Esophagus (tissue), 2 donors: ENCODE measurements at regions not wholly inside any gene's neighbourhood (a gene's known extent, or its start where the extent isn't known, plus 50 kb on each side); places are given as distances from the start of the nearest gene placed in this dataset.
"Not testable (repeated sequence)": the region's sequence is repeated elsewhere in the genome, so short reads cannot be mapped to it uniquely, and the experiment has no call there.

ENCODE experiments used
- H3K27ac ChIP-seq, 2 donors: one replicate each; pipeline ENCODE4 v1.5.1; 2013; ENCODE audit warnings: low read depth in 2 of 2, mild to moderate bottlenecking in 2 of 2, inconsistent platforms in 1 of 2, low read length in 1 of 2, moderate library complexity in 1 of 2
- H3K27me3 ChIP-seq, 2 donors: one replicate each; pipeline ENCODE4 v1.6.1; 2013; ENCODE audit warnings: low read length in 2 of 2, control low read depth in 1 of 2, mild to moderate bottlenecking in 1 of 2; ENCODE audit not compliant: insufficient read depth in 2 of 2, control insufficient read depth in 1 of 2
- H3K36me3 ChIP-seq, 2 donors: one replicate each; pipeline ENCODE4 v1.6.1; 2013; ENCODE audit warnings: low read length in 1 of 2; ENCODE audit not compliant: control insufficient read depth in 2 of 2, insufficient read depth in 2 of 2
- H3K4me1 ChIP-seq, 2 donors: one replicate each; pipeline ENCODE4 v1.6.1; 2013; ENCODE audit warnings: low read length in 1 of 2; ENCODE audit not compliant: control insufficient read depth in 2 of 2, insufficient read depth in 2 of 2
- H3K4me3 ChIP-seq, 2 donors: one replicate each; pipeline ENCODE4 v1.5.1; 2013; ENCODE audit warnings: low read length in 2 of 2, mild to moderate bottlenecking in 2 of 2, low read depth in 1 of 2, moderate library complexity in 1 of 2
- H3K9me3 ChIP-seq, 2 donors: one replicate each; pipeline ENCODE4 v1.6.1; 2013; ENCODE audit warnings: mild to moderate bottlenecking in 2 of 2, low read depth in 1 of 2, low read length in 1 of 2, moderate library complexity in 1 of 2; ENCODE audit not compliant: control insufficient read depth in 2 of 2, insufficient read depth in 1 of 2
- WGBS, 2 donors: extraction: QIAGEN DNeasy Blood & Tissue Kit; methylation state at CpG; one replicate each; pipeline ENCODE4 v1.1.7; 2013; 5-methylcytosine and 5-hydroxymethylcytosine counted together
- donor health status: healthy with polysubstance abuse.
- donor health status: Bipolar disorder and iron deficiency.

- 89 to 93% methylated on average over 1 of the region's 1 CpG for WGBS, 2 donors
- no peaks in the 10 kb centered on the region for H3K9me3 ChIP-seq
- no peaks in the 10 kb centered on the region for H3K36me3 ChIP-seq
- no peak overlapping the region for H3K27ac ChIP-seq
- H3K27me3 ChIP-seq: no peaks in the 10 kb centered on the region
- H3K4me3 ChIP-seq: no peak overlapping the region
- H3K4me1 ChIP-seq: no peaks in the 10 kb centered on the region
Measured at GRCh38 chr5:173490681-173491080, 125.8 kb downstream of the BOD1 start.

GRCh38 chr5:173488144-173488543 lies 128.3 kb downstream of the BOD1 start:
- no peak overlapping the region for H3K4me3 ChIP-seq
- H3K4me1 ChIP-seq: no peaks in the 10 kb centered on the region
- 49 to 53% methylated on average over 5 of the region's 5 CpGs for WGBS, 2 donors
- H3K27ac ChIP-seq: no peak overlapping the region
- H3K9me3 ChIP-seq: no peaks in the 10 kb centered on the region
- H3K27me3 ChIP-seq: no peaks in the 10 kb centered on the region
- no peaks in the 10 kb centered on the region for H3K36me3 ChIP-seq

- H3K36me3 ChIP-seq: no peaks in the 10 kb centered on the region
- H3K27me3 ChIP-seq: no peaks in the 10 kb centered on the region
Measured at GRCh38 chr5:173487300-173487699, 129.2 kb downstream of the BOD1 start.

GRCh38 chr5:173486355-173487225 lies 129.9 kb downstream of the BOD1 start:
- Histone ChIP-seq H3K27me3 (no peaks in the 10 kb centered on the region), H3K27ac (no peak overlapping the region)
- 64 to 72% methylated on average over 6 of the region's 6 CpGs for WGBS, 2 donors

More at GRCh38 chr5:173487300-173487699, 129.2 kb downstream of the BOD1 start:
- H3K9me3 ChIP-seq: no peaks in the 10 kb centered on the region
- no peaks in the 10 kb centered on the region for H3K4me1 ChIP-seq
- no peak overlapping the region for H3K4me3 ChIP-seq
- WGBS, 2 donors: 78 to 82% methylated on average over 1 of the region's 1 CpG
- no peak overlapping the region for H3K27ac ChIP-seq

GRCh38 chr5:173484569-173484968 lies 131.9 kb downstream of the BOD1 start:
- WGBS, 2 donors: 77 to 85% methylated on average over 10 of the region's 10 CpGs
- H3K36me3 ChIP-seq: no peaks in the 10 kb centered on the region
- no peaks in the 10 kb centered on the region for H3K9me3 ChIP-seq
- no peak overlapping the region for H3K27ac ChIP-seq
- no peak overlapping the region for H3K4me3 ChIP-seq
- no peaks in the 10 kb centered on the region for H3K4me1 ChIP-seq
- H3K27me3 ChIP-seq: no peaks in the 10 kb centered on the region

More at GRCh38 chr5:173486355-173487225, 129.9 kb downstream of the BOD1 start:
- no peak overlapping the region for H3K4me3 ChIP-seq
- H3K36me3 ChIP-seq: no peaks in the 10 kb centered on the region
- no peaks in the 10 kb centered on the region for H3K4me1 ChIP-seq
- H3K9me3 ChIP-seq: no peaks in the 10 kb centered on the region

GRCh38 chr5:173483599-173483998 lies 132.9 kb downstream of the BOD1 start:
- H3K27ac ChIP-seq: peak overlapping the region in 1 of 2 donors; percentile 47
- not testable (repeated sequence) for H3K4me1 ChIP-seq, H3K9me3 ChIP-seq

GRCh38 chr5:173483160-173483559 lies 133.3 kb downstream of the BOD1 start:
- H3K9me3 ChIP-seq: no peaks in the 10 kb centered on the region
- H3K4me1 ChIP-seq: no peaks in the 10 kb centered on the region
- WGBS, 2 donors: 85 to 87% methylated on average over 4 of the region's 4 CpGs
- H3K36me3 ChIP-seq: no peaks in the 10 kb centered on the region
- no peak overlapping the region for H3K4me3 ChIP-seq
- H3K27ac ChIP-seq: peak overlapping the region; percentile 1 to 47
- H3K27me3 ChIP-seq: no peaks in the 10 kb centered on the region

More at GRCh38 chr5:173483599-173483998, 132.9 kb downstream of the BOD1 start:
- not testable (repeated sequence) for H3K36me3 ChIP-seq, H3K4me3 ChIP-seq, H3K27me3 ChIP-seq
- WGBS, 2 donors: 71 to 74% methylated on average over 3 of the region's 3 CpGs

- no peak overlapping the region for H3K4me3 ChIP-seq
- H3K27me3 ChIP-seq: no peaks in the 10 kb centered on the region
- H3K36me3 ChIP-seq: no peaks in the 10 kb centered on the region
- H3K27ac ChIP-seq: no peak overlapping the region
- H3K4me1 ChIP-seq: no peaks in the 10 kb centered on the region
- no peaks in the 10 kb centered on the region for H3K9me3 ChIP-seq
- 65 to 67% methylated on average over 5 of the region's 5 CpGs for WGBS, 2 donors
Measured at GRCh38 chr5:173481821-173482220, 134.6 kb downstream of the BOD1 start.

- Histone ChIP-seq H3K27me3 (no peaks in the 10 kb centered on the region), H3K36me3 (no peaks in the 10 kb centered on the region), H3K4me3 (no peak overlapping the region), H3K9me3 (no peaks in the 10 kb centered on the region), H3K4me1 (no peaks in the 10 kb centered on the region), H3K27ac (no peak overlapping the region)
Measured at GRCh38 chr5:173480896-173481295, 135.6 kb downstream of the BOD1 start.

GRCh38 chr5:173479711-173480110 lies 136.7 kb downstream of the BOD1 start:
- Histone ChIP-seq H3K4me3 (no peak overlapping the region), H3K27me3 (no peaks in the 10 kb centered on the region), H3K27ac (no peak overlapping the region), H3K4me1 (peaks cover 0 to under 1% of the 10 kb centered on the region in 2 donors), H3K9me3 (no peaks in the 10 kb centered on the region), H3K36me3 (no peaks in the 10 kb centered on the region)
- WGBS, 2 donors: 61 to 72% methylated on average over 3 of the region's 3 CpGs
